Trophoblast cell (in vitro differentiated cells and primary cell): ENCODE measurements at regions not wholly inside any gene's neighbourhood (a gene's known extent, or its start where the extent isn't known, plus 50 kb on each side); places are given as distances from the start of the nearest gene placed in this dataset.

ENCODE experiments used
- DNase-seq, 2 donors: peaks; one replicate each; pipeline ENCODE4 v3.0.0-alpha.2; 2016
- H2AFZ ChIP-seq: 2 replicates; pipeline ENCODE4 v1.6.1; 2013; ENCODE audit warnings: low read length, moderate library complexity, mild to moderate bottlenecking; ENCODE audit not compliant: insufficient read depth, poor library complexity
- H2AK5ac ChIP-seq: 2 replicates; pipeline ENCODE4 v1.6.1; 2013; ENCODE audit warnings: mild to moderate bottlenecking, low read length
- H2BK120ac ChIP-seq: 2 replicates; pipeline ENCODE4 v1.6.1; 2013; ENCODE audit warnings: low read length, mild to moderate bottlenecking, moderate library complexity; ENCODE audit not compliant: insufficient read depth, poor library complexity
- H2BK12ac ChIP-seq: 2 replicates; pipeline ENCODE4 v1.6.1; 2013; ENCODE audit warnings: mild to moderate bottlenecking, low read length, moderate library complexity
- H2BK5ac ChIP-seq: 2 replicates; pipeline ENCODE4 v1.6.1; 2013; ENCODE audit warnings: low read length, low read depth, moderate library complexity, mild to moderate bottlenecking; ENCODE audit not compliant: poor library complexity
- H3K14ac ChIP-seq: 2 replicates; pipeline ENCODE4 v1.6.1; 2013; ENCODE audit warnings: mild to moderate bottlenecking, low read length
- H3K18ac ChIP-seq: 2 replicates; pipeline ENCODE4 v1.6.1; 2013; ENCODE audit warnings: mild to moderate bottlenecking, low read length
- H3K23ac ChIP-seq: 2 replicates; pipeline ENCODE4 v1.6.1; 2013; ENCODE audit warnings: low read length
- H3K27ac ChIP-seq: 2 replicates; pipeline ENCODE4 v1.5.1; 2013; ENCODE audit warnings: low read depth, mild to moderate bottlenecking, inconsistent platforms, low read length, moderate library complexity
- H3K27me3 ChIP-seq: 2 replicates; pipeline ENCODE4 v1.6.1; 2013; ENCODE audit warnings: inconsistent platforms, mild to moderate bottlenecking, low read length, moderate library complexity; ENCODE audit not compliant: insufficient read depth
- H3K36me3 ChIP-seq, 2 experiments: 1 replicate in 1 of 2; 2 replicates in 1 of 2; pipeline ENCODE4 v1.6.1; 2013; ENCODE audit warnings: low read length in 2 of 2, mild to moderate bottlenecking in 2 of 2, moderate library complexity in 1 of 2; ENCODE audit not compliant: insufficient read depth in 2 of 2, control insufficient read depth in 1 of 2
- H3K4ac ChIP-seq: 2 replicates; pipeline ENCODE4 v1.6.1; 2013; ENCODE audit warnings: low read depth, mild to moderate bottlenecking, low read length, moderate library complexity
- H3K4me1 ChIP-seq, 2 experiments: 1 replicate in 1 of 2; 2 replicates in 1 of 2; pipeline ENCODE4 v1.6.1; 2013; ENCODE audit warnings: low read length in 2 of 2, mild to moderate bottlenecking in 2 of 2, moderate library complexity in 1 of 2; ENCODE audit not compliant: insufficient read depth in 2 of 2, control insufficient read depth in 1 of 2
- H3K4me2 ChIP-seq: 2 replicates; pipeline ENCODE4 v1.6.1; 2013; ENCODE audit warnings: inconsistent platforms, mild to moderate bottlenecking, low read length, moderate library complexity
- H3K4me3 ChIP-seq: 2 replicates; pipeline ENCODE4 v1.5.1; 2013; ENCODE audit warnings: mild to moderate bottlenecking, low read depth, low read length, inconsistent platforms
- H3K79me1 ChIP-seq: one replicate; pipeline ENCODE4 v1.6.1; 2013; ENCODE audit warnings: low read length
- H3K79me2 ChIP-seq: 2 replicates; pipeline ENCODE4 v1.6.1; 2013; ENCODE audit warnings: low read length, mild to moderate bottlenecking; ENCODE audit not compliant: control insufficient read depth, insufficient read depth, poor library complexity
- H3K9ac ChIP-seq: 2 replicates; pipeline ENCODE4 v1.6.1; 2013; ENCODE audit warnings: mild to moderate bottlenecking, low read length
- H3K9me3 ChIP-seq: 2 replicates; pipeline ENCODE4 v1.6.1; 2013; ENCODE audit warnings: low read depth, mild to moderate bottlenecking, control low read depth, inconsistent platforms, low read length; ENCODE audit not compliant: insufficient read depth
- H4K12ac ChIP-seq: 2 replicates; pipeline ENCODE4 v1.6.1; 2013; ENCODE audit warnings: low read depth, mild to moderate bottlenecking, low read length, moderate library complexity
- H4K8ac ChIP-seq: 2 replicates; pipeline ENCODE4 v1.6.1; 2013; ENCODE audit warnings: low read depth, mild to moderate bottlenecking, low read length, moderate library complexity
- H4K91ac ChIP-seq: one replicate; pipeline ENCODE4 v1.6.1; 2013; ENCODE audit warnings: low read depth, mild to moderate bottlenecking, low read length, moderate library complexity
- WGBS: extraction: QIAGEN DNeasy Blood & Tissue Kit; methylation state at CpG from one replicate; pipeline ENCODE4 v1.1.7; 2013; ENCODE audit warnings: missing lambda C conversion rate; ENCODE audit not compliant: insufficient read length, insufficient coverage; ENCODE audit errors: extremely low coverage; 5-methylcytosine and 5-hydroxymethylcytosine counted together

DNA sequence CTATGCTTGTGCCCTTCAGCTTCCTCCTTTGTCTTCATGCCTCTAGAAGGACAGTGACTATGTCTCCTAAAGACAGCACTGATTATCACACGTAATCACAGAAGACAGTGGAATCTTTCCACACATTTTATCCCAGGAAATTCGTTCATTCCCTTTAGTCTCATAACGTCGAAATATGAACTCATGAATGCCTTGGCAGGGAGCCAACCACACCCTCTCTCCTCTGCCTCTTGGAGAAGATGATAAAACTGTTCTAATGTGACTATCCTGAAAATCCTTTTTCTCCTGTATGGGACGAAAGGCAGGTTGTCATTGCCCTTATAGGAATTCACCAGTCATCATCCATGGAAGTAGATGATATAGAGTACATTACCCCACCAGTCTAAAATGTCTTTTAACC, 726.6 kb upstream of the FANCL start:
- Histone ChIP-seq H3K36me3 (no peaks in the 10 kb centered on the region), H3K79me2 (no peaks in the 10 kb centered on the region), H3K9me3 (no peaks in the 10 kb centered on the region), H2BK120ac (no peak overlapping the region), H3K27ac (no peak overlapping the region), H4K91ac (no peak overlapping the region), H3K4me3 (no peak overlapping the region), H2BK5ac (no peak overlapping the region), H2BK12ac (no peak overlapping the region), H3K27me3 (no peaks in the 10 kb centered on the region), H3K18ac (no peak overlapping the region), H2AK5ac (no peak overlapping the region), H3K9ac (no peak overlapping the region), H3K4me1 (no peaks in the 10 kb centered on the region), H3K23ac (no peak overlapping the region), H3K4ac (no peak overlapping the region), H4K8ac (no peak overlapping the region), H3K4me2 (no peak overlapping the region), H3K79me1 (peaks cover 2% of the 10 kb centered on the region), H4K12ac (no peak overlapping the region), H3K14ac (no peak overlapping the region), H2AFZ (no peak overlapping the region)
- no peak for DNase-seq
- WGBS: no CpG with 5 or more reads among the region's 5 CpGs

DNA sequence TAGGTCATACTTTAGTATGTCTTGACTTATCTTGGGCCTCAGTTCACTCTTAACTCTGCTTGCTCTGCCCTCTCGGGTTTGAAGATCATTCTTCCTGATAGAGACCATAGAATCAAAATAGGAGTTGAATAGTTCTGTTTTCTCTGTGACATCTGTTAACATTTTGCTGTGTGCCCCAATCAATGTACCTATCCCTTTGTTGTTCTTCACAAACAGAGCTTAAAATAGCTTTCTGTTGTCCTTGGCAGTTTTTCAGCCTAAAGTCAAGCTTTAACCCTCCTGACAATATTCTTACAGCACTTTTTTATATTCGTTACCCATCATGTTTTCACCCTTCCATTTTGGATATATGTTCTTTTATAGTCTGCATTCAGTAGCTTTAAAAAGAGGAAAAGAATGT, 724.5 kb upstream of the FANCL start:
- no peak overlapping the region for H3K18ac ChIP-seq
- H3K4me3 ChIP-seq: no peak overlapping the region
- no peak overlapping the region for H2BK5ac ChIP-seq
- no peaks in the 10 kb centered on the region for H3K79me1 ChIP-seq
- no peak overlapping the region for H3K4ac ChIP-seq
- no peak for DNase-seq
- no peak overlapping the region for H3K14ac ChIP-seq
- H2BK12ac ChIP-seq: no peak overlapping the region
- WGBS: no CpG with 5 or more reads among the region's 2 CpGs
- H4K91ac ChIP-seq: no peak overlapping the region
- no peak overlapping the region for H3K9ac ChIP-seq
- H2AFZ ChIP-seq: no peak overlapping the region
- no peak overlapping the region for H4K12ac ChIP-seq
- H3K23ac ChIP-seq: no peak overlapping the region
- H3K4me2 ChIP-seq: no peak overlapping the region
- H3K36me3 ChIP-seq: no peaks in the 10 kb centered on the region
- H3K9me3 ChIP-seq: no peaks in the 10 kb centered on the region
- H3K27ac ChIP-seq: no peak overlapping the region
- H2AK5ac ChIP-seq: no peak overlapping the region
- no peaks in the 10 kb centered on the region for H3K27me3 ChIP-seq
- H4K8ac ChIP-seq: no peak overlapping the region
- no peaks in the 10 kb centered on the region for H3K79me2 ChIP-seq
- no peak overlapping the region for H2BK120ac ChIP-seq
- no peaks in the 10 kb centered on the region for H3K4me1 ChIP-seq

DNA sequence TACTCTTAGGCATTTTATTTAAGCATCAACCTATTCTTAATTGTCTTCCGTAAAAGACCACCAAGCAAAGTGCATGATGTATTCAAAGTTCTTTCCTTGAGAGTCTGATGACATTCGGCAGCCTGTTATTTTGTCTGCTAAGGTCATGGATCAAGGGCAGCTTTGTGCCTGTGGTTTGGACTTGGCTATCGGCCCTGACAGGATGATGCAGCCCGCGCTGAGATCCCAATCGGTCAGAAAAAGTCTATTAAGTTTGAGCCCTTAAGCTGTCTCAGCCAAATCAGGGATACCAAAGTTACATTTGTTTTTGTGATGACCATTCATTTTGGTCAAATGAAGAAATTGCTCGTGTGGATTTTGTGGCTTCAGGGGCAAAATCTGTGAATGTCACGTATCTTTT, 718.9 kb upstream of the FANCL start:
- Histone ChIP-seq H4K8ac (no peak overlapping the region), H3K18ac (no peak overlapping the region), H3K27ac (no peak overlapping the region), H3K79me1 (no peaks in the 10 kb centered on the region), H4K12ac (no peak overlapping the region), H2BK12ac (no peak overlapping the region), H3K23ac (no peak overlapping the region), H2AK5ac (no peak overlapping the region), H2BK5ac (no peak overlapping the region), H3K27me3 (no peaks in the 10 kb centered on the region), H3K4me2 (no peak overlapping the region), H2BK120ac (no peak overlapping the region), H3K4me1 (peaks cover 2 to 4% of the 10 kb centered on the region in 2 experiments), H4K91ac (no peak overlapping the region), H3K14ac (no peak overlapping the region), H3K4me3 (no peak overlapping the region), H3K9me3 (no peaks in the 10 kb centered on the region), H3K79me2 (no peaks in the 10 kb centered on the region), H2AFZ (no peak overlapping the region), H3K36me3 (no peaks in the 10 kb centered on the region), H3K9ac (no peak overlapping the region), H3K4ac (no peak overlapping the region)
- no CpG with 5 or more reads among the region's 8 CpGs for WGBS
- DNase-seq: no peak

DNA sequence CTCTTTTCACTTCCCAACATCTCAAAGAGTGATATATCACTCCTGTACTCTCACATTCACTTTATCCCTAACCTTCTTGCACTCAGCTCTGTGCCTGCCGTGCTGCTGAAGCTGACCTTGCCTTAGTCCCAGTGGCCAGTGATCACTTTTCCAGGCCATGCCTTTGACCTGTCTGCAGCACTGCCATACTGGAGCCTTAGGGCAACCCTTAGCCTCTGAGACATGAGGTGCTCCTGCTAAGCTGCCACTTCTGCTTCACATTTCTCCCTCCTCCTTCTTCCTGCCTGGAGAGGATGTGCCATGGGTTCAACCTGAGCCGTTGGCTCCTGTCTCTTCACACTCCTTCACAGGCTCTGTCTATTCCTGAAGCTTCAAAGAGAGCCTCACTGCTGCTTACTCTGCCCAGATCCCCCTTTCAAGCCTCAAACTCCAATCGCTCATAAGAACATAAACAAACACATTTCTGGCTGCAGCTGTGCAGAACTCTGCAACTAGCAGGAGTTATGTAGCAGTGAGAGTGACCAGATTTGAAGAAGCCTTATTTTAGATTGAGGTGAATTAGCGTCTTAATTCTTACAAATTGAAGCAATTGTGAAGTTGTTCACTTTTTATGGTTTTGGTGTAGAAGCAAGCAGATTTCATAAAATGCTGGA, 716.2 kb upstream of the FANCL start:
- Histone ChIP-seq H3K18ac (no peak overlapping the region), H3K79me2 (no peaks in the 10 kb centered on the region), H3K9ac (no peak overlapping the region), H3K4me3 (no peak overlapping the region), H3K4me1 (peaks cover 4 to 6% of the 10 kb centered on the region in 2 experiments), H4K91ac (no peak overlapping the region), H3K4me2 (no peak overlapping the region), H2AK5ac (no peak overlapping the region), H4K12ac (no peak overlapping the region), H3K23ac (no peak overlapping the region), H4K8ac (no peak overlapping the region), H3K4ac (no peak overlapping the region), H2BK12ac (no peak overlapping the region), H3K36me3 (no peaks in the 10 kb centered on the region), H3K27me3 (no peaks in the 10 kb centered on the region), H3K9me3 (no peaks in the 10 kb centered on the region), H2AFZ (no peak overlapping the region), H3K79me1 (peaks cover 2% of the 10 kb centered on the region), H2BK5ac (no peak overlapping the region), H3K27ac (no peak overlapping the region), H2BK120ac (no peak overlapping the region), H3K14ac (no peak overlapping the region)
- DNase-seq: no peak
- no CpG with 5 or more reads among the region's 4 CpGs for WGBS
